GM23338 (cell line): ENCODE measurements at regions not wholly inside any gene's neighbourhood (a gene's known extent, or its start where the extent isn't known, plus 50 kb on each side); places are given as distances from the start of the nearest gene placed in this dataset.

Experiments
- CTCF ChIP-seq, 2 experiments: fragments of 200-600 bp in 1 of 2; sonication (generic) in 1 of 2; conservative IDR thresholded peaks; 2 replicates each; pipeline versions ENCODE4 v1.5.1 to v1.6.1; 2016 to 2017; ENCODE audit warnings: antibody characterized with exemption in 2 of 2, low read depth in 2 of 2, mild to moderate bottlenecking in 2 of 2, moderate library complexity in 1 of 2
- EZH2 ChIP-seq: fragments of 200-600 bp; sonication (generic); IDR thresholded peaks from one replicate; pipeline ENCODE4 v1.8.0; 2017; ENCODE audit warnings: antibody characterized with exemption, mild to moderate bottlenecking, low read depth; ENCODE audit not compliant: unreplicated experiment
- EZH2phosphoT487 ChIP-seq: fragments of 200-600 bp; sonication (generic); IDR thresholded peaks from one replicate; pipeline ENCODE4 v1.8.1; 2018; ENCODE audit warnings: antibody characterized with exemption; ENCODE audit not compliant: unreplicated experiment
- POLR2AphosphoS5 ChIP-seq: IDR thresholded peaks from 2 replicates; pipeline ENCODE4 v1.6.1; 2016; ENCODE audit warnings: antibody characterized with exemption, low read depth
- REST ChIP-seq: IDR thresholded peaks from one replicate; pipeline ENCODE4 v1.6.1; 2018; ENCODE audit warnings: antibody characterized with exemption; ENCODE audit not compliant: unreplicated experiment
- ZNF331 ChIP-seq: fragments of 250-450 bp; sonication (Bioruptor Pico); IDR thresholded peaks from 2 replicates; pipeline ENCODE4 v1.5.0; 2020; ENCODE audit warnings: low read depth, mild to moderate bottlenecking, moderate library complexity

GRCh38 chr3:187964760-187965159 is 189.2 kb upstream of the LPP start:
- TF ChIP-seq CTCF (conservative IDR thresholded peaks at IDR 0.05; ENCODE audit: low read depth in 2 of 2) (no peak), REST (no peak), EZH2 (no peak), POLR2AphosphoS5 (no peak), ZNF331 (CRISPR knock-in tag) (no peak), EZH2phosphoT487 (no peak)
